H9 (cell line): ENCODE measurements at regions not wholly inside any gene's neighbourhood (a gene's known extent, or its start where the extent isn't known, plus 50 kb on each side); places are given as distances from the start of the nearest gene placed in this dataset.

Source experiments
- DNase-seq: peaks from one replicate; pipeline ENCODE4 v3.0.0-alpha.2; 2017
- H2AFZ ChIP-seq: one replicate; pipeline ENCODE4 v1.6.1; 2013; ENCODE audit warnings: mild to moderate bottlenecking, low read length, control low read depth, moderate library complexity
- H2AK5ac ChIP-seq: 2 replicates; pipeline ENCODE4 v1.6.1; 2013; ENCODE audit warnings: low read length, control low read depth, mixed read lengths; ENCODE audit not compliant: insufficient read length
- H2BK120ac ChIP-seq: one replicate; pipeline ENCODE4 v1.6.1; 2013; ENCODE audit warnings: low read depth, mild to moderate bottlenecking, low read length, control low read depth, inconsistent platforms; ENCODE audit not compliant: poor library complexity, severe bottlenecking
- H2BK12ac ChIP-seq: 2 replicates; pipeline ENCODE4 v1.6.1; 2013; ENCODE audit warnings: low read length, control low read depth, mixed read lengths, low read depth; ENCODE audit not compliant: insufficient read length
- H2BK15ac ChIP-seq: 2 replicates; pipeline ENCODE4 v1.6.1; 2013; ENCODE audit warnings: low read depth, low read length, control low read depth
- H2BK20ac ChIP-seq: one replicate; pipeline ENCODE4 v1.6.1; 2013; ENCODE audit warnings: low read depth, mild to moderate bottlenecking, low read length, control low read depth, inconsistent platforms; ENCODE audit not compliant: poor library complexity, severe bottlenecking
- H2BK5ac ChIP-seq: 2 replicates; pipeline ENCODE4 v1.6.1; 2013; ENCODE audit warnings: low read length, control low read depth, mixed read lengths; ENCODE audit not compliant: insufficient read length
- H3K14ac ChIP-seq: 2 replicates; pipeline ENCODE4 v1.6.1; 2013; ENCODE audit warnings: low read length, control low read depth; ENCODE audit not compliant: insufficient read depth
- H3K18ac ChIP-seq: 2 replicates; pipeline ENCODE4 v1.6.1; 2013; ENCODE audit warnings: low read depth, mild to moderate bottlenecking, mixed read lengths, low read length, control low read depth; ENCODE audit not compliant: insufficient read length
- H3K23ac ChIP-seq: 2 replicates; pipeline ENCODE4 v1.6.1; 2013; ENCODE audit warnings: low read length, control low read depth, mixed read lengths, low read depth; ENCODE audit not compliant: insufficient read length
- H3K23me2 ChIP-seq: 2 replicates; pipeline ENCODE4 v1.6.1; 2013; ENCODE audit warnings: low read depth, mild to moderate bottlenecking, mixed read lengths, low read length, control low read depth; ENCODE audit not compliant: insufficient read length, poor library complexity, severe bottlenecking
- H3K27ac ChIP-seq: 2 replicates; pipeline ENCODE4 v1.5.1; 2013; ENCODE audit warnings: low read length, control low read depth, mixed read lengths, low read depth; ENCODE audit not compliant: insufficient read length
- H3K27me3 ChIP-seq: 2 replicates; pipeline ENCODE4 v1.6.1; 2013; ENCODE audit warnings: low read length, control low read depth, inconsistent platforms; ENCODE audit not compliant: insufficient read depth
- H3K4ac ChIP-seq: 2 replicates; pipeline ENCODE4 v1.6.1; 2013; ENCODE audit warnings: low read depth, mild to moderate bottlenecking, control low read depth, inconsistent platforms, low read length, moderate library complexity
- H3K4me1 ChIP-seq: 2 replicates; pipeline ENCODE4 v1.6.1; 2013; ENCODE audit warnings: low read length, control low read depth, inconsistent platforms; ENCODE audit not compliant: insufficient read depth
- H3K4me2 ChIP-seq: 2 replicates; pipeline ENCODE4 v1.6.1; 2013; ENCODE audit warnings: low read length, control low read depth, mixed read lengths; ENCODE audit not compliant: insufficient read length, insufficient read depth
- H3K56ac ChIP-seq: 2 replicates; pipeline ENCODE4 v1.6.1; 2013; ENCODE audit warnings: low read depth, mild to moderate bottlenecking, mixed read lengths, low read length, control low read depth; ENCODE audit not compliant: insufficient read length
- H3K79me1 ChIP-seq: 2 replicates; pipeline ENCODE4 v1.6.1; 2013; ENCODE audit warnings: low read depth, mild to moderate bottlenecking, moderate library complexity, low read length, control low read depth, inconsistent platforms; ENCODE audit not compliant: insufficient read depth, poor library complexity, severe bottlenecking
- H3K79me2 ChIP-seq: 2 replicates; pipeline ENCODE4 v1.6.1; 2013; ENCODE audit warnings: low read length, control low read depth, inconsistent platforms; ENCODE audit not compliant: insufficient read depth
- H3K9ac ChIP-seq: 2 replicates; pipeline ENCODE4 v1.6.1; 2013; ENCODE audit warnings: low read length, control low read depth, mixed read lengths; ENCODE audit not compliant: insufficient read length; ENCODE audit errors: extremely low read depth
- H3K9me3 ChIP-seq: one replicate; pipeline ENCODE4 v1.6.1; 2013; ENCODE audit warnings: low read depth, low read length, inconsistent platforms; ENCODE audit not compliant: control insufficient read depth
- H3T11ph ChIP-seq: one replicate; pipeline ENCODE4 v1.6.1; 2013; ENCODE audit warnings: mild to moderate bottlenecking, low read length, control low read depth, inconsistent platforms
- H4K20me1 ChIP-seq: one replicate; pipeline ENCODE4 v1.6.1; 2013; ENCODE audit not compliant: control insufficient read depth, insufficient read length, insufficient read depth
- H4K5ac ChIP-seq: 2 replicates; pipeline ENCODE4 v1.6.1; 2013; ENCODE audit warnings: low read depth, mild to moderate bottlenecking, mixed read lengths, low read length, control low read depth; ENCODE audit not compliant: insufficient read length
- H4K8ac ChIP-seq: replicated peaks from 2 replicates; pipeline ENCODE4 v1.6.1; 2013; ENCODE audit warnings: low read length, control low read depth, mixed read lengths, low read depth; ENCODE audit not compliant: insufficient read length
- H4K91ac ChIP-seq: 2 replicates; pipeline ENCODE4 v1.6.1; 2013; ENCODE audit warnings: low read depth, mild to moderate bottlenecking, moderate library complexity, mixed read lengths, low read length, control low read depth; ENCODE audit not compliant: insufficient read length
- H3K27ac Mint-ChIP-seq, 3 experiments: 2 replicates in 2 of 3; 3 replicates in 1 of 3; pipeline ENCODE4 v1.8.0; 2020 to 2021; ENCODE audit warnings: mixed read lengths in 3 of 3, mild to moderate bottlenecking in 1 of 3, moderate library complexity in 1 of 3
- H3K27me3 Mint-ChIP-seq: 2 replicates; pipeline ENCODE4 v1.8.0; 2021; ENCODE audit warnings: low read depth, mild to moderate bottlenecking, moderate library complexity, mixed read lengths
- H3K36me3 Mint-ChIP-seq, 3 experiments: 2 replicates in 2 of 3; 3 replicates in 1 of 3; pipeline ENCODE4 v1.8.0; 2020 to 2021; ENCODE audit warnings: low read depth in 3 of 3, mixed read lengths in 3 of 3; ENCODE audit not compliant: insufficient read depth in 1 of 3
- H3K4me1 Mint-ChIP-seq, 2 experiments: 2 replicates each; pipeline ENCODE4 v1.8.0; 2020; ENCODE audit warnings: mixed read lengths in 2 of 2
- H3K4me3 Mint-ChIP-seq, 2 experiments: 2 replicates in 1 of 2; 3 replicates in 1 of 2; pipeline ENCODE4 v1.8.0; 2020 to 2021; ENCODE audit warnings: mild to moderate bottlenecking in 2 of 2, mixed read lengths in 2 of 2, moderate library complexity in 1 of 2
- H3K9me3 Mint-ChIP-seq, 2 experiments: 2 replicates in 1 of 2; 3 replicates in 1 of 2; pipeline ENCODE4 v1.8.0; 2020; ENCODE audit warnings: mild to moderate bottlenecking in 2 of 2, mixed read lengths in 2 of 2, moderate library complexity in 1 of 2
- WGBS: extraction: QIAGEN DNeasy Blood & Tissue Kit; methylation state at CpG from one replicate; pipeline ENCODE4 v1.1.7; 2013; ENCODE audit warnings: missing lambda C conversion rate, low lambda C conversion rate, mixed read lengths; ENCODE audit not compliant: insufficient read length; ENCODE audit errors: extremely low coverage; 5-methylcytosine and 5-hydroxymethylcytosine counted together
- TF ChIP-seq, protein P1 (sequence below): fragments of 200-600 bp; sonication (generic); conservative IDR thresholded peaks from 3 replicates; pipeline ENCODE4 v1.8.0; 2021; ENCODE audit warnings: antibody characterized with exemption, mild to moderate bottlenecking

DNA sequence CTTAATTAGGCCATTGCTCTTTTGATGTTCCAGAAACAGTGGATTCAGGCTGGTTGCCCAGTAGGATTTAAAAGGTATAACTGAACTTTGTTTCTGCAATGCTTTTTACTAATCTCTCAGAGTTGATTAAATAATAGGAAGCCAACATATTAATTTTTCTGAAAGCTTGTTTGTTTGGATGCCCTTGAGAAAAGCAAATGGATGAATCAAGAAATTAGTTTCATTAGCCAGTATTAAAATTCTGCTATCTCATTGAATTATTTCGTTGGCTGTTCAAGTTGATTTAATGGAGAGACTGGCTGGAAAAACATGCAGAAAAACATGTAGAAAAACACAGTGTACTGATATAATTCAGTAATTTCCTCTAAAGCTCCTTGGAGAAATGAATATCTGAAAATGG lies 178.9 kb upstream of the THRB start:
- no peak overlapping the region for H4K91ac ChIP-seq
- H3K9me3 Mint-ChIP-seq, result no peaks in the 10 kb centered on the region
- no CpG with 5 or more reads among the region's 1 CpG for WGBS
- no peak overlapping the region for H3K23ac ChIP-seq
- H3K79me2 ChIP-seq, result no peaks in the 10 kb centered on the region
- no peak overlapping the region for H4K5ac ChIP-seq
- no peak overlapping the region for H3T11ph ChIP-seq
- no peak overlapping the region for H2AK5ac ChIP-seq
- H3K9me3 ChIP-seq, result no peaks in the 10 kb centered on the region
- no peaks in the 10 kb centered on the region for H3K36me3 Mint-ChIP-seq
- H4K20me1 ChIP-seq, result no peaks in the 10 kb centered on the region
- no peak overlapping the region for H3K9ac ChIP-seq
- no peaks in the 10 kb centered on the region for H3K27me3 Mint-ChIP-seq
- H3K4me1 Mint-ChIP-seq, result no peaks in the 10 kb centered on the region
- H3K4me2 ChIP-seq, result no peak overlapping the region
- H3K18ac ChIP-seq, result no peak overlapping the region
- H2BK15ac ChIP-seq, result no peak overlapping the region
- no peaks in the 10 kb centered on the region for H3K23me2 ChIP-seq
- no peak overlapping the region for H2BK12ac ChIP-seq
- no peak overlapping the region for H2BK5ac ChIP-seq
- TF ChIP-seq, protein P1, sequence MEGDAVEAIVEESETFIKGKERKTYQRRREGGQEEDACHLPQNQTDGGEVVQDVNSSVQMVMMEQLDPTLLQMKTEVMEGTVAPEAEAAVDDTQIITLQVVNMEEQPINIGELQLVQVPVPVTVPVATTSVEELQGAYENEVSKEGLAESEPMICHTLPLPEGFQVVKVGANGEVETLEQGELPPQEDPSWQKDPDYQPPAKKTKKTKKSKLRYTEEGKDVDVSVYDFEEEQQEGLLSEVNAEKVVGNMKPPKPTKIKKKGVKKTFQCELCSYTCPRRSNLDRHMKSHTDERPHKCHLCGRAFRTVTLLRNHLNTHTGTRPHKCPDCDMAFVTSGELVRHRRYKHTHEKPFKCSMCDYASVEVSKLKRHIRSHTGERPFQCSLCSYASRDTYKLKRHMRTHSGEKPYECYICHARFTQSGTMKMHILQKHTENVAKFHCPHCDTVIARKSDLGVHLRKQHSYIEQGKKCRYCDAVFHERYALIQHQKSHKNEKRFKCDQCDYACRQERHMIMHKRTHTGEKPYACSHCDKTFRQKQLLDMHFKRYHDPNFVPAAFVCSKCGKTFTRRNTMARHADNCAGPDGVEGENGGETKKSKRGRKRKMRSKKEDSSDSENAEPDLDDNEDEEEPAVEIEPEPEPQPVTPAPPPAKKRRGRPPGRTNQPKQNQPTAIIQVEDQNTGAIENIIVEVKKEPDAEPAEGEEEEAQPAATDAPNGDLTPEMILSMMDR, result no peak
- H3K27ac ChIP-seq, result no peak overlapping the region
- H3K27ac Mint-ChIP-seq, result no peak overlapping the region
- no peak for DNase-seq
- H4K8ac ChIP-seq, result no peak overlapping the region
- H3K4me3 Mint-ChIP-seq, result no peak overlapping the region
- H3K79me1 ChIP-seq, result no peaks in the 10 kb centered on the region
- no peak overlapping the region for H2AFZ ChIP-seq
- no peak overlapping the region for H3K4ac ChIP-seq
- H2BK20ac ChIP-seq, result no peak overlapping the region
- H3K4me1 ChIP-seq, result no peaks in the 10 kb centered on the region
- H3K27me3 ChIP-seq, result no peaks in the 10 kb centered on the region
- H2BK120ac ChIP-seq, result no peak overlapping the region
- no peak overlapping the region for H3K14ac ChIP-seq
- no peak overlapping the region for H3K56ac ChIP-seq
